ENCODE measurements at regions not wholly inside any gene's neighbourhood (a gene's known extent, or its start where the extent isn't known, plus 50 kb on each side); places are given as distances from the start of the nearest gene placed in this dataset.
"Not testable (repeated sequence)": the region's sequence is repeated elsewhere in the genome, so short reads cannot be mapped to it uniquely, and the experiment has no call there.

DNA sequence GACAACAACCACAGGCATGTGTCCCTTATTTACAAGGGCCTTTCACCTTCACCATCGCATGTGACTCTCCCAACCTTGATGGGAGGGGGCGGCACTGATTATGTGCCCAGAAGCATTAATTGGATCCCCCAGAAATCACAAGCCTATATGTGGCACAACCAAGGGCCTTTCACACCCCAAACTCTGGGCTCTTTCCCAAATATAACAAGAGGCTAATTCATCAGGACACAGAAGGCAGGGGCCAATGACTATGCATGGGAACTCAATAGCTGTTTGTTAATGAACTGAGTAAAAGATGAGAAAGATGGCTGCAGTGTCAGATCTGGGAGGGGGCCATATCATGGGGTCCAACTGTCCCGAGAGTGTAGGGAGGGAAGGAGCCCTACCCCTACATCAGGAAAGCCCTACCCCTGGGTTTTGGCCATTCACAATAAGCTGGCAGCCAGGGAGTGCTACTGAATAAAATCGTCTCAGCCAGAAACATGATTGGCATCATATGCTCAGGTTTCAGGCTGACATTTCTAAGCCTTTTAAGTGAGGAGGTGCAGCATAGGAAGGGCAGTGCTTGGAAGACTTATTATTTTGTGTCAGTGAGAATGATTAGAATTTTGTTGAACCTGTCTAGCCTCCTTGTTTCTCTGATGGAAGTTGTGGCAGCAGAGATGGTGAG, 814.4 kb upstream of the AMELY start:
- DNase-seq (ENCODE audit: low read depth), result no peak

- no peak for DNase-seq (ENCODE audit: low read depth)
These were observed 812.6 kb upstream of the AMELY start for GRCh38 chrY:7723991-7724632.

GRCh38 chrY:7723127-7723526, 811.6 kb upstream of the AMELY start:
- DNase-seq (ENCODE audit: low read depth), result no peak

DNA sequence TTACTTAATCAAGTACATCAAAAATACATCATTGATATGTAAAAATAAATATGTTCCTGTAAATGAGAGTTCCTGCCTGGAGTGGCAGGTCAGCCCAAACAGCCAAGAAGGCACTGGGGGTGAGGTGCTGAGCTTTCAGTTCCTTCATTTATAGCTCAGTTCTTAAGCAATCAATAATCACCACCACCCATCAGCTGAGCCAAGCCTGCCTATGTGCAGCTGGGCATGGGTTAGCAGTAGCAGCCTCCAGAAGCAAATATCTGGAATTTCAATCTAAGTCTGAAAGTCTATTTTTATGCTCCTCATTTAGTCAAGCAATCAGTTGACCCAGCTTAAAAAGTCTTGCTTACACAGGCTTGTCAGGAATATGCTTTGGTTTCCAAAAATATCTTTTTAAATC, 811.0 kb upstream of the AMELY start:
- DNase-seq (ENCODE audit: low read depth), result peak; percentile 0

GRCh38 chrY:7720974-7721373, 809.4 kb upstream of the AMELY start:
- peak; percentile 0 for DNase-seq (ENCODE audit: low read depth)

GRCh38 chrY:7719271-7719670, 807.7 kb upstream of the AMELY start:
- DNase-seq (ENCODE audit: low read depth), result peak; percentile 60

DNA sequence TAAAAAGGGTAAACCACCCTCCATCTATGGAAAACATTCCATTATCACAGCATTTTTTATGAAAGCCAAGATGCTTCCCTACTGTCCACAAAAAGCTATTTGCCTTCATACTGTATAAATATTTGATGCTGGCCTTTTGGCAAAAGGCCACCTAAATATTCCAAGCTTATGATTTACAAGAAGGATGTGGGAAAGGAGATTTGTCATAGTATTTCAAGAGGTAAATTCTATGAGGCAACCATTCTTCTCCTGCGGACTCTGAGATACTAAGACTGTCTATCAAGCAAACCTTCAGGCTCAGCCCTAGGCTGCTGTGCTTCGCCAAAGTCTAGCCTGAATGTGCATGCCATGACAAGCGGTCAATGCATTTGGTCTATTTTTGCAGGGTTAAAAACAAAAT, 807.1 kb upstream of the AMELY start:
- peak; percentile 14 for DNase-seq (ENCODE audit: low read depth)

GRCh38 chrY:7718126-7718525, 806.6 kb upstream of the AMELY start:
- no peak for DNase-seq (ENCODE audit: low read depth)

DNA sequence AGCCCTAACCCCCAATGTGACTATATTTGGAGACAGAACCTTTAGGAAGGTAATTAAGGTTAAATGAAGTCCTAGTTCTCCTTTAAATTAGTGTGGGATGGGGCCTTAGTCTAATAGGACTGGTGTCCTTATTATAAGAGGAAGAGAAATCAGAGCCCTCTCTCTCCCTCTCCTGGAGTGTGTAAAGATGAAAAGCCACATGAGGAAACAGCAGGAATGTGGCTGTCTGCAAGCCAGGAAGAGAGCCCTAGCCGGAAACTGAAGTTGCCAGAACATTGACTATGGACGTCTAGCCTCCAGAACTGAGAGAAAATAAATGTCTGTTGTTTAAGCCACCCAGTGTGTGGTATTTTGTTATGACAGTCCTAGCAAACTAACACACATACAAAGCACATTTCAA, 802.9 kb upstream of the AMELY start:
- peak; percentile 62 for DNase-seq (ENCODE audit: low read depth)

- not testable (repeated sequence) for DNase-seq (ENCODE audit: low read depth)
These were observed 802.2 kb upstream of the AMELY start for GRCh38 chrY:7713738-7714137.

DNA sequence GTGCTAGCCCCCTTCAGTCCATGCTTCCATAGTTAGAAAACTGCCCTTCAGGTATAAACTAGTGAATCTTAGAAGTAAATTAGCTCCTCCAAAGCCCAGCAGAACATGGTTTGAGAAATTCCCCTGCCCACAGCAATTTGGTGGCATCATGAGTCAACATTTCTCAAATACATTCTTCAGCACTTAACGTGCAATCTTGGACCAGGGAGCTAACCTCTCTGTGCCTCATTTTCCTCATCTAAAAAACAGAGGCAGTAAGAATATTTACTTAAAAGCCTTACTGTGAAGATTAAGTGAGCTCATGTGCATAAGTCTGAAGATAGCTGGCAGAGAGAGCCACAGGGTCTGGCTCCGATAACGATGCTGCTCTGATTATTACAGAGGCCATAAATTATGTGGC, 800.7 kb upstream of the AMELY start:
- peak; percentile 51 for DNase-seq (ENCODE audit: low read depth)

DNA sequence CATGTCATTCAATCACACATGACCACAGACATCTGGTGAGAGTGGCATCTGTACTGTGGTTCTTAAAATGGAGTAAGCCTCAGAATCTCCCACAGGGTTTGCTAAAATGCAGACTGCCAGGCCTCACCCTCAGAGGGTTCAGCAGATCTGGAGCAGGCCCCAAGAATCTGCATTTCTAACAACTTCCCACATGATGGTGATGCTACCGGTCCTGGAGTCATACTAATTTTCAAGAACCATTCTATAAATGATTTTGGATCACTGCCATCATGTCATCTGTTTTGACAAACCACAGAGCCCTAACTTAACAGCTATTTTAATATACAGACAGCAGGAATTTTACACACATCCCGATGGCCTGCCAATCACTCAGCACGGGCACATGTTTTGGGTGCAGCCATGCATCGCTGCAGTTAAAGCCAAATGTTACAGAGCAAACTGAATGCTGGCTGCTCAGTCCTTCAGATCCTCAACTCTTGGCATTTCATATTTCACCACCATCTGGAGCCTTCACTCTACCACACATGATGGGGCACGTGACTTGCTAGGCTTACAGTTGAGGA, 792.1 kb upstream of the AMELY start:
- no peak for DNase-seq (ENCODE audit: low read depth)

- peak; percentile 1 for DNase-seq (ENCODE audit: low read depth)
These were observed 790.9 kb upstream of the AMELY start for GRCh38 chrY:7702481-7702880.

- DNase-seq (ENCODE audit: low read depth), result peak; percentile 70
These were observed 790.1 kb upstream of the AMELY start for GRCh38 chrY:7701676-7702075.

DNA sequence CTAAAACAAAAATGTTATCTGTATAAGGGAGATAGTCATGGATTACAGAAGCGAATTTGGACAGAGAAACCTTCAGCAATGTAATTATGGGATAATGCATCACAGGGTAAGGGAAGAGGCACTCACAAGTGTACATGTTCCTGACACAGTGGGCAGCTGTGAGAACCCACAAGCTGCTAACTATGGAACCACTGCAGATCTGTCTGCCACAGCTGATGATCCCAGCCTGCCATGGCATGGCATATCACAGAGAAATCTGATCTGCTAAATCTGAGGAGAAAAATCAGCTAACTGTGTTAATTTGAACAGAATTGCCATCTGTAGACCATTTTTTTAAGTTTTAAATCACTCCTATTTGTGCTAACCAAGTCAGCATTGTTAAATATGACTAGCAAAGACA, 786.0 kb upstream of the AMELY start:
- DNase-seq (ENCODE audit: low read depth), result no peak

- no peak for DNase-seq (ENCODE audit: low read depth)
These were observed 781.1 kb upstream of the AMELY start for GRCh38 chrY:7692701-7693100.

DNA sequence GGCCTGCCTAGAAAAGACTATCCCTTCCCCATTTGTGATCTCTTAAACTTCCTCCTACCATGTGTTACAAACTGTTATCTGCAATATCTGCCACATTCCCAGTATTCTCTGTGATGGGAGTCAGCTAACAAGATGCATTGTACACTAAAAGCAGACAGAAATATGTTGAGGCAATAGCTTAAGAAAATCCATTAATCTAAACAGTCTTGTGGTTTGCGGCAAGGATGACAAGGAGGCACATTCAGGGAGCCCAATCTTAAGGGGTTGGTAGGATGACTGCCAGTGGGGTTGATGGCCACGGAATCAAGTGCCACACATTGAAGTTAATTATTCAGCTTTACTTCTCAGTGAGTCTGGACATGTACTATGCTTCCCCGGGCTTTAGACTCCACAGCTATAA, 775.5 kb upstream of the AMELY start:
- no peak for DNase-seq (ENCODE audit: low read depth)

DNA sequence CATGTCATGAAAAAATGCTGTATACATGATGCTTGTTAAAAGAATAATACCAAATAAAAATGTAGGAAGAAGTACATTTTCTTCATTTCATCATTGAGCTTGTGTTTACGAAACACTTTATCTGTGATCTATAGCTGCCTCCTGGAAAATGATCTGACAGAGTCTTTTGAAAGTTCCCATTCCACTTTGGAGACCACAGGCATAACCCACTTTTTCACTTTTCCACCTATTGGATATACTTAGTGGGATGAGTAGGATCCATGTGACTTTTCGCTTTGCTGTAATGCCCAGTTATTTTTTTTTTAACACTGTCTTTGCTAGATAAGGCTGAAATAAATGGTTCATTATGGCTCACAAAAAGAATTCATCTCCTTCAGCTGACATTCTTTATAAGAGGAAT, 773.0 kb upstream of the AMELY start:
- DNase-seq (ENCODE audit: low read depth), result no peak

DNA sequence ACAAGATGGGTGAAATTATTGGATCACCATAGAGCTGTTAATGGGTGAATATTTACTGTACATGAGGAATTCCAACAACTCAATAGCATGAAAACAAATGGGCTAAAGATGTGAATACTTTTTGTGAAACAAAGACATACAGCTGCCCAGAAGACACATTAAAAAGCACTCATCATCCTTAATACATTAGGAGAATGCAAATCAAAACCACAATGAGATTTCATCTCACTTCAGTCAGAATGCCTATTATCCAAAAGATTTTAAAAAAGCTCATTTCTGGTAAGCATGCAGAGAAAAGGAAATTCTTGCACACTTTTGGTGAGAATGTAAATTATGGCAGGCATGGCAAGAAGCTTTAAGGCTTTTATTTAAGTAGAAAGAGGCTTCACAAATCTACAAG, 770.8 kb upstream of the AMELY start:
- DNase-seq (ENCODE audit: low read depth), result peak; percentile 14

GRCh38 chrY:7681426-7681825, 769.9 kb upstream of the AMELY start:
- no peak for DNase-seq (ENCODE audit: low read depth)

DNA sequence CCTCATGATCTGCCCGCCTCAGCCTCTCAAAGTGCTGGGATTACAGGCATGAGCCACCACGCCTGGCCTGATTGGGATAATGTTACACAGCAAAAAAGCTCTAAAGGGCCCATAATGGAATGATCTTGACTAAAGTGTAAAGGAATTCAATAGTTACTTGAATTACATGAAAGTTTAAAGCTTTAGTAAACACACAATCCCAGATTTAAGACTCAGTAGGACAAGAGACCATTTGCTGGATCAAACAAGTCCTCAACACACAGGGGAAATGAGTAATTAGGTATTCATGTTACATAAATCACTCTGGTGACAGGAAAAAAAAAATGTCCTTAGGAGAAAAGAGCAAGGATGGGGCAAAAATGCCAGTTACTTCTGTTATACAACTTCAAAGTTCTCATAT, 762.9 kb upstream of the AMELY start:
- DNase-seq (ENCODE audit: low read depth), result peak; percentile 46

GRCh38 chrY:7672796-7673195, 761.2 kb upstream of the AMELY start:
- DNase-seq (ENCODE audit: low read depth), result no peak

DNA sequence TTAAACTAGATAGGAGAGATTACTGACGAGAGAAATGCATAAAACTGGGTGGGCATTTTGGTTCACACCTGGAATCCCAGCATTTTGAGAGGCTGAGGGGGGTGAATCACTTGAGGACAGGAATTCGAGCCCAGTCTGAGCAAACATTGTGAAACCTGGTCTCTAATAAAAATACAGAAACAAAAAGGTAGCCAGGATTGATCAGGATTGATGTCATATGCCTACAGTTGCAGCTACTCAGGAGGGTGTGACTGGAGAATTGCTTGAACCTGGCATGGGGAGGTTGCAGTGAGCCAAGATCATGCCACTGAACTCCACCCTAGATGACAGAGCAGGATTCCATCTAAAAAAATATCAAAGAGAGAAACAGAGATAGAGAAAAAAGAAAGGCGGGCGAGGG, 751.7 kb upstream of the AMELY start:
- DNase-seq (ENCODE audit: low read depth), result no peak

- DNase-seq (ENCODE audit: low read depth), result no peak
These were observed 747.5 kb upstream of the AMELY start for GRCh38 chrY:7659047-7659446.

All from fibroblast of gingiva (primary cell).